Tibial artery (tissue), 4 donors: ENCODE measurements at regions not wholly inside any gene's neighbourhood (a gene's known extent, or its start where the extent isn't known, plus 50 kb on each side); places are given as distances from the start of the nearest gene placed in this dataset.

Experiments
- DNase-seq, 2 donors: peaks; one replicate each; pipeline ENCODE4 v3.0.0-alpha.2; 2019
- H3K27ac ChIP-seq, 2 donors: fragments of 200-600 bp; sonication (generic) in 1 of 2; 1 replicate in 1 of 2; 2 replicates in 1 of 2; pipeline ENCODE4 v1.5.1; 2018 to 2019; ENCODE audit warnings: mild to moderate bottlenecking in 1 of 2
- H3K27me3 ChIP-seq, 2 donors: fragments of 200-600 bp; sonication (generic) in 1 of 2; one replicate each; pipeline versions ENCODE4 v1.5.1 to v1.6.0; 2016 to 2019
- H3K36me3 ChIP-seq, 3 donors: fragments of 200-600 bp; sonication (generic) in 2 of 3; one replicate each; pipeline ENCODE4 v1.5.1; 2016 to 2019; ENCODE audit warnings: mild to moderate bottlenecking in 2 of 3
- H3K4me1 ChIP-seq, 4 donors: fragments of 200-600 bp; sonication (generic) in 2 of 4; 1 replicate in 3 of 4; 2 replicates in 1 of 4; pipeline ENCODE4 v1.5.1; 2016 to 2019
- H3K4me3 ChIP-seq, 2 donors: fragments of 200-600 bp; sonication (generic) in 1 of 2; 1 replicate in 1 of 2; 2 replicates in 1 of 2; pipeline ENCODE4 v1.5.1; 2018 to 2019; ENCODE audit warnings: mild to moderate bottlenecking in 2 of 2
- H3K9me3 ChIP-seq, 3 donors: fragments of 200-600 bp; sonication (generic) in 1 of 3; one replicate each; pipeline ENCODE4 v1.5.1; 2016 to 2019
- intact Hi-C: fragments of 100-400 bp; cut with DNase I; formaldehyde crosslinking; loops from one replicate; pipeline ENCODE4 v1.15.0; 2023; ENCODE audit warnings: low total_unique reads
- TF ChIP-seq, protein P1 (sequence below), 2 experiments: fragments of 200-600 bp in 1 of 2; fragments of 450-650 bp in 1 of 2; IDR thresholded peaks; one replicate each; pipeline ENCODE4 v1.5.1; 2017 to 2019; ENCODE audit warnings: antibody characterized with exemption in 2 of 2, mild to moderate bottlenecking in 1 of 2, moderate library complexity in 1 of 2

DNA sequence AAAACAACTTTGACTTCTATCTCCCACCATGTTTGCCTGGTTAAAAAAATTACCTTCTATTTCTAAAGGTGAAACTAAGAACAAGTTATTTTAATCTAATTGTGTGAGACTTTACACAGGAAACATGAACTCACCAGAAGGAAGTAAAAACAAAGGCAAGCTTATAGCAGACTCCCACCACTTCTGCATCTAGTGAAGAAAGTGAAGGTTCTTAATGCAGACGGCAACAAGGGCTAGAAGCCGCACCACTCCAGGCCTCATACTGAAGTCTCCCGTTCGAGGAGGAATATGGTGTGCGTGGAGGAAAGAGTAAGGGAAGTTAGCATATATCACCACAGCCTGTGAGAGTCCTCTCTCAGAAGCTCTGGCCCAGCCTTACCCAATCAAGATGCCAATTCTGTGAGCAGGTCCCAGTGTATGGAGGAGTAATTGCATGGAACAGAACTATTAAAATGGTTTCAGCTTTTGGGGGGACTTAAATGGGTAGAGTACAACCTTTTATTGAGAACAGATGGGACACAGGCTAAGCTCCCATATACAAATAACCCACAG, 958.7 kb downstream of the BCL11A start:
- no peaks in the 10 kb centered on the region for H3K36me3 ChIP-seq
- no peaks in the 10 kb centered on the region for H3K4me1 ChIP-seq
- no peak overlapping the region for H3K4me3 ChIP-seq
- no peak for DNase-seq
- no peaks in the 10 kb centered on the region for H3K27me3 ChIP-seq
- intact Hi-C loops = no loop called here
- H3K27ac ChIP-seq = no peak overlapping the region
- H3K9me3 ChIP-seq = no peaks in the 10 kb centered on the region
- TF ChIP-seq, protein P1, sequence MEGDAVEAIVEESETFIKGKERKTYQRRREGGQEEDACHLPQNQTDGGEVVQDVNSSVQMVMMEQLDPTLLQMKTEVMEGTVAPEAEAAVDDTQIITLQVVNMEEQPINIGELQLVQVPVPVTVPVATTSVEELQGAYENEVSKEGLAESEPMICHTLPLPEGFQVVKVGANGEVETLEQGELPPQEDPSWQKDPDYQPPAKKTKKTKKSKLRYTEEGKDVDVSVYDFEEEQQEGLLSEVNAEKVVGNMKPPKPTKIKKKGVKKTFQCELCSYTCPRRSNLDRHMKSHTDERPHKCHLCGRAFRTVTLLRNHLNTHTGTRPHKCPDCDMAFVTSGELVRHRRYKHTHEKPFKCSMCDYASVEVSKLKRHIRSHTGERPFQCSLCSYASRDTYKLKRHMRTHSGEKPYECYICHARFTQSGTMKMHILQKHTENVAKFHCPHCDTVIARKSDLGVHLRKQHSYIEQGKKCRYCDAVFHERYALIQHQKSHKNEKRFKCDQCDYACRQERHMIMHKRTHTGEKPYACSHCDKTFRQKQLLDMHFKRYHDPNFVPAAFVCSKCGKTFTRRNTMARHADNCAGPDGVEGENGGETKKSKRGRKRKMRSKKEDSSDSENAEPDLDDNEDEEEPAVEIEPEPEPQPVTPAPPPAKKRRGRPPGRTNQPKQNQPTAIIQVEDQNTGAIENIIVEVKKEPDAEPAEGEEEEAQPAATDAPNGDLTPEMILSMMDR (IDR thresholded peaks at IDR 0.05) = no peak

DNA sequence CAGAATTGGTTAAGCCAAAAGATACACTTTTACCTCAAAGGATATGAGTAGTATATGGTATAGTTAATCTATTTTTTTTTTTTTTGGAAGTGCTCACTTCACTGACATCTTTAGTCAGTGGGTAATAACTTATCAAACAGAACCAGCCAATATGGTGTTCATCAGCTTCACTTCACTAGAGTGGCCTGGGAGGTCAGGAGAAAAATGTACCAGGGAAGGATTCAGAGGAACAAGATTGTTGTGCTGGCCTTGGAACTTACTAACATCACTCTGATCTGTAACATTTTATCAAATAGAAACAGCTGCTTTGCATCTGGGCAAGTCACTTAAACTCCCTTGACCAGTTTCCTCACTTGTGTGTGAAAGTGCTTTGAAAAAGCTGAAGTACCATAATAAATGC, 962.7 kb downstream of the BCL11A start:
- H3K4me1 ChIP-seq = no peaks in the 10 kb centered on the region
- DNase-seq = no peak
- TF ChIP-seq, protein P1 (IDR thresholded peaks at IDR 0.05) = no peak
- H3K27me3 ChIP-seq = no peaks in the 10 kb centered on the region
- no peak overlapping the region for H3K4me3 ChIP-seq
- intact Hi-C loops = no loop called here
- no peaks in the 10 kb centered on the region for H3K36me3 ChIP-seq
- no peak overlapping the region for H3K27ac ChIP-seq
- H3K9me3 ChIP-seq = no peaks in the 10 kb centered on the region

DNA sequence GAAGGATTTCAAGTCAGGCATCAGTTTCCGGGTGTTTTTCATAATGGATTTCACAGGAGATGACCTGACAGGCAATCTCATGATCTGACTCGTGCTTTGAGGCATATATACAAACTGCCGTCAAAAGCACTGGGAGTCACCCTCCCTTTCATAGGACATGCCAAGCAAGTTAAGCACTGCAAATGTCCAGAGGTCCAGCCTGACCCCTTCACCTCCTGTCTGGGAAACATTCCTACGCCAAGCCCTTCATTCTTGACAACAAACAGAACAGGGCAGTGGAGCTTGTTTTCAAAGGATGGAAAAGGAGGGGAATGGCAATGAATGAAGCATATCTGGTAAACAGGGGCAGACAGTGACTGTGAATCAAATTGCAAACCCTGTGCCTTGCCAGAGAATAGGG, 963.6 kb downstream of the BCL11A start:
- Histone ChIP-seq H3K4me1 (no peaks in the 10 kb centered on the region), H3K9me3 (no peaks in the 10 kb centered on the region), H3K36me3 (no peaks in the 10 kb centered on the region), H3K4me3 (no peak overlapping the region), H3K27ac (no peak overlapping the region), H3K27me3 (no peaks in the 10 kb centered on the region)
- TF ChIP-seq, protein P1 (IDR thresholded peaks at IDR 0.05) = no peak
- no peak for DNase-seq
- intact Hi-C loops = no loop called here

DNA sequence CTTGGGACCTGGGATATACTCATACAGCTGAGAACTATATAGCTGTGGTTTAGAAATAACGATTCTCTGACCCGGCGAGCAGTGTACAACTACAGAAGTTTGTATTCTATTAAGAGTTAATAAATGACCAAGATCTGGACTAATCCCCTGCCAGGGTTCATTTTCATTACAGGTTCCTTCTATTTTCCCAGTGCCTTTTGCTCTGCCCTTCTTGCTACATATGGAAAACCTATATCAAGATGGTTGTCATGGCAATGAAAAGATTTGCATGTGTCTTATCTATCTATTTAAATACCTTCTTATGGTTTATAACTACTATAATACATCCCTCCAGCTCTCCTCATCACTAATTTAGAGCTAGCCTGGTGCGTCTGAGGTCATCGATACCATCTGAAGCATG, 965.2 kb downstream of the BCL11A start:
- Histone ChIP-seq H3K4me3 (no peak overlapping the region), H3K27me3 (no peaks in the 10 kb centered on the region), H3K9me3 (no peaks in the 10 kb centered on the region), H3K4me1 (no peaks in the 10 kb centered on the region), H3K27ac (no peak overlapping the region), H3K36me3 (no peaks in the 10 kb centered on the region)
- DNase-seq = no peak
- intact Hi-C loops = no loop called here
- TF ChIP-seq, protein P1 (IDR thresholded peaks at IDR 0.05) = no peak

DNA sequence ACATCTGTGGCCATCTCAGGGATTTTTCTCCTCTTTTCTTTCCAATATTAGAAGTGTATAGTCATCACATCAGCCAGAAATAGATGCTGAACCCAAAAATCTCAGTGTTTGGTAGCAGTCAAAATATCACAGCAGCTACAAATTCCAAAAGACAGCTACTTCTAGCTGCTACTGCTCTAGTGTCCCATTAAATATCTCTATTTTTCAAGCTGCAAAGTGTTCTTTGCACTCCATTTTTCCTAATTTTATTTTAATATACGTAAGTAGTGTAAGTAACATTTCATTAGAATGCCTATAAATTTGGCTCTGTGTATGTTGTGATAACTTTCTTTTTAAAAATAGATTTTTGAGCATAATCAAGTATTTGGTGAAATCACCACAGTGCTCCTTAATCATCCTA, 967.3 kb downstream of the BCL11A start:
- Histone ChIP-seq H3K9me3 (no peaks in the 10 kb centered on the region), H3K4me3 (no peak overlapping the region), H3K27ac (no peak overlapping the region), H3K27me3 (no peaks in the 10 kb centered on the region), H3K4me1 (no peaks in the 10 kb centered on the region), H3K36me3 (no peaks in the 10 kb centered on the region)
- intact Hi-C loops = no loop called here
- TF ChIP-seq, protein P1 (IDR thresholded peaks at IDR 0.05) = no peak
- no peak for DNase-seq

DNA sequence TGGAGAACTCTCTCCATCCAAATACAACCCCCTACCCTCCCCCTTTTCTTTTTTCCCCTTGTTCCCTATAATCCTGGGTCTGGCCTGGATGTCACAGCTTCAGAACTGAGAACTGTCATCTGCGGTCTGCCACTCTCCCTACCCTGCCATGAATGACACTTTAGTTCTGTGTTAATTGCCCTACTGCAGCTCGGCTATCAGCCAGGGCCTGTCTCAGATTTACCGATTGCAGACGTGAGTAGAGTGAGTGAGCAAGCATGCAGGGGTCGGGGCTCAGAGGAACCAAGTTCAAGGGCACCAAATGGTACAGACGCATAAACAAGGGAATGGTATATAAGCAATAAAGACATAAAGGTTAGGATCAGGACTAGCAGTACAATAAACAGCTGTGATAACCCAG, 967.8 kb downstream of the BCL11A start:
- no peak overlapping the region for H3K4me3 ChIP-seq
- no peaks in the 10 kb centered on the region for H3K4me1 ChIP-seq
- H3K27me3 ChIP-seq = no peaks in the 10 kb centered on the region
- intact Hi-C loops = no loop called here
- no peaks in the 10 kb centered on the region for H3K36me3 ChIP-seq
- TF ChIP-seq, protein P1 (IDR thresholded peaks at IDR 0.05) = no peak
- no peaks in the 10 kb centered on the region for H3K9me3 ChIP-seq
- no peak overlapping the region for H3K27ac ChIP-seq
- DNase-seq = no peak
